Gastroesophageal sphincter (tissue), 4 donors: ENCODE measurements at regions not wholly inside any gene's neighbourhood (a gene's known extent, or its start where the extent isn't known, plus 50 kb on each side); places are given as distances from the start of the nearest gene placed in this dataset.
A peak's percentile ranks its signal among the peaks of the same experiment; 100 is the strongest.
"Not testable (repeated sequence)": the region's sequence is repeated elsewhere in the genome, so short reads cannot be mapped to it uniquely, and the experiment has no call there.

Experiments used
- ATAC-seq: fragments of 150-250 bp; one replicate; pipeline ENCODE4 v1.9.1; 2016; ENCODE audit warnings: mild to moderate bottlenecking, moderate library complexity
- H3K27ac ChIP-seq, 4 donors: fragments of 200-600 bp; sonication (generic) in 3 of 4; 1 replicate in 3 of 4; 2 replicates in 1 of 4; pipeline ENCODE4 v1.5.1; 2016 to 2019
- H3K27me3 ChIP-seq: fragments of 200-600 bp; sonication (generic); one replicate; pipeline ENCODE4 v1.5.1; 2019
- H3K36me3 ChIP-seq, 2 donors: fragments of 200-600 bp; sonication (generic); one replicate each; pipeline ENCODE4 v1.5.1; 2019; ENCODE audit warnings: control low read depth in 1 of 2
- H3K4me1 ChIP-seq, 3 donors: fragments of 200-600 bp; sonication (generic); 1 replicate in 2 of 3; 2 replicates in 1 of 3; pipeline ENCODE4 v1.5.1; 2016 to 2019; ENCODE audit warnings: control low read depth in 2 of 3
- H3K4me3 ChIP-seq, 2 donors: fragments of 200-600 bp; sonication (generic); one replicate each; pipeline ENCODE4 v1.5.1; 2019; ENCODE audit warnings: mild to moderate bottlenecking in 1 of 2, moderate library complexity in 1 of 2
- H3K9me3 ChIP-seq, 3 donors: fragments of 200-600 bp; sonication (generic); one replicate each; pipeline ENCODE4 v1.5.1; 2017 to 2019; ENCODE audit warnings: control low read depth in 2 of 3
- EP300 ChIP-seq: sonication (generic); formaldehyde crosslinking; IDR thresholded peaks from one replicate; pipeline ENCODE4 v1.6.1; 2017; ENCODE audit warnings: antibody characterized with exemption, mild to moderate bottlenecking
- POLR2A ChIP-seq, 2 donors: fragments of 450-650 bp; IDR thresholded peaks; one replicate each; pipeline ENCODE4 v1.6.1; 2017; ENCODE audit warnings: antibody characterized with exemption in 2 of 2, mild to moderate bottlenecking in 2 of 2, moderate library complexity in 1 of 2
- POLR2AphosphoS5 ChIP-seq: sonication (generic); formaldehyde crosslinking; IDR thresholded peaks from one replicate; pipeline ENCODE4 v1.6.1; 2017; ENCODE audit warnings: antibody characterized with exemption
- WGBS, 2 donors: methylation state at CpG; one replicate each; pipeline ENCODE4 v1.1.5; 2018; ENCODE audit warnings: low coverage in 1 of 2; 5-methylcytosine and 5-hydroxymethylcytosine counted together
- TF ChIP-seq, protein P1 (sequence below), 4 experiments: fragments of 200-600 bp in 2 of 4; fragments of 450-650 bp in 2 of 4; sonication (generic) in 1 of 4; IDR thresholded peaks; one replicate each; pipeline ENCODE4 v1.5.1; 2017 to 2019; ENCODE audit warnings: antibody characterized with exemption in 4 of 4, mild to moderate bottlenecking in 2 of 4, moderate library complexity in 2 of 4

DNA sequence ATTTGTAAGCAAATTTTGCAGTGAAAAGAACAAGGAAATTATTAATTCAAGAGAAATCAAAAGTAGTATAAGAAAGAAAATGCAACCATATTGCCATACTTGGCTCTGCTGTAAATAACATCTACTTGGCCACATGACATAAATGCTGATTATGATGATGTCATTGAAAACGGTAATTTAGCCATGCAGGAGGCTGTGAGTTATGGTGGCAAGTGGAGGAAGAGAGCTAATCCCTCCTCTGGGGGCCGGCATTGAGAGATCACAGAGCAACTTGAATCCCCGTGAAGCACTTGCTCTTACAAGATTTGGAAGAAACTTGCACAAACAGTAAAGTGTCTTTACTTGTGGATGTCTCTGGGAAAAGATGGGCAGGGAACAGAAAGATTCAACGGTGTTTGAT, 456.6 kb downstream of the PREX1 start:
- 90 to 97% methylated on average over 4 of the region's 4 CpGs for WGBS, 2 donors
- H3K9me3 ChIP-seq, result peaks cover 0 to 3% (median 0%) of the 10 kb centered on the region in 3 donors
- no peak overlapping the region for H3K27ac ChIP-seq
- peaks cover 0 to 43% (median 16%) of the 10 kb centered on the region in 3 donors for H3K4me1 ChIP-seq
- no peak for TF ChIP-seq POLR2A (IDR thresholded peaks at IDR 0.05)
- TF ChIP-seq POLR2AphosphoS5, result no peak
- TF ChIP-seq, protein P1, sequence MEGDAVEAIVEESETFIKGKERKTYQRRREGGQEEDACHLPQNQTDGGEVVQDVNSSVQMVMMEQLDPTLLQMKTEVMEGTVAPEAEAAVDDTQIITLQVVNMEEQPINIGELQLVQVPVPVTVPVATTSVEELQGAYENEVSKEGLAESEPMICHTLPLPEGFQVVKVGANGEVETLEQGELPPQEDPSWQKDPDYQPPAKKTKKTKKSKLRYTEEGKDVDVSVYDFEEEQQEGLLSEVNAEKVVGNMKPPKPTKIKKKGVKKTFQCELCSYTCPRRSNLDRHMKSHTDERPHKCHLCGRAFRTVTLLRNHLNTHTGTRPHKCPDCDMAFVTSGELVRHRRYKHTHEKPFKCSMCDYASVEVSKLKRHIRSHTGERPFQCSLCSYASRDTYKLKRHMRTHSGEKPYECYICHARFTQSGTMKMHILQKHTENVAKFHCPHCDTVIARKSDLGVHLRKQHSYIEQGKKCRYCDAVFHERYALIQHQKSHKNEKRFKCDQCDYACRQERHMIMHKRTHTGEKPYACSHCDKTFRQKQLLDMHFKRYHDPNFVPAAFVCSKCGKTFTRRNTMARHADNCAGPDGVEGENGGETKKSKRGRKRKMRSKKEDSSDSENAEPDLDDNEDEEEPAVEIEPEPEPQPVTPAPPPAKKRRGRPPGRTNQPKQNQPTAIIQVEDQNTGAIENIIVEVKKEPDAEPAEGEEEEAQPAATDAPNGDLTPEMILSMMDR (IDR thresholded peaks at IDR 0.05), result no peak
- no peak for TF ChIP-seq EP300
- ATAC-seq, result no peak
- H3K27me3 ChIP-seq, result no peaks in the 10 kb centered on the region
- H3K4me3 ChIP-seq, result no peak overlapping the region
- H3K36me3 ChIP-seq, result no peaks in the 10 kb centered on the region

DNA sequence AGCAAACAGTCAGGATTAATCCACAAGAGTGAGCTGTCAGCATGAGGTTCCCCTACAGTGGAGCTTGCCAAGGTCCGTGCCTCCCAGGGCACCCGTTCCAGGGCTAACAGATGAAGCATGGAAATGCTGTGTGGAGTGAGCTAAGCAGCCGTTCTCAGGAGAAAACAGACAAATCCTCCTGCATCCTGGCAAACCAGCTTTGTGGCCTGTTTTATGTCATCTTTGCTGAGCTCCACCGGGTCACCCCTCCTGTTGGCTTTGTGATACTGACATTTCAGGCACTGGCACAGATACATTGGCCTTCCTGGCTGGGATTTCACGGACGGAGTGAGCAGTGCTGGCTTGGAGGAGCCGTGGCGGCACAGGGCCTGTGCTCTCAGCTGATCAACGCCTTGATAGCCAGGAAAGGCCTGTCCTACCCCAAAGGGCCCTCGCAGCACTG, 459.2 kb downstream of the PREX1 start:
- H3K4me3 ChIP-seq, result peak overlapping the region in 1 of 2 donors; percentile 7
- H3K27ac ChIP-seq, result peak overlapping the region; percentile 55 to 83 (median 80)
- H3K36me3 ChIP-seq, H3K9me3 ChIP-seq, H3K27me3 ChIP-seq: not testable (repeated sequence)
- peak; percentile 69 for ATAC-seq
- WGBS, 2 donors, result 40% methylated on average over 1 of the region's 10 CpGs; no CpG with 5 or more reads in 1 of the 2 donors
- peaks cover 0 to 27% (median 13%) of the 10 kb centered on the region in 3 donors for H3K4me1 ChIP-seq
- TF ChIP-seq POLR2AphosphoS5, result peak; percentile 87

DNA sequence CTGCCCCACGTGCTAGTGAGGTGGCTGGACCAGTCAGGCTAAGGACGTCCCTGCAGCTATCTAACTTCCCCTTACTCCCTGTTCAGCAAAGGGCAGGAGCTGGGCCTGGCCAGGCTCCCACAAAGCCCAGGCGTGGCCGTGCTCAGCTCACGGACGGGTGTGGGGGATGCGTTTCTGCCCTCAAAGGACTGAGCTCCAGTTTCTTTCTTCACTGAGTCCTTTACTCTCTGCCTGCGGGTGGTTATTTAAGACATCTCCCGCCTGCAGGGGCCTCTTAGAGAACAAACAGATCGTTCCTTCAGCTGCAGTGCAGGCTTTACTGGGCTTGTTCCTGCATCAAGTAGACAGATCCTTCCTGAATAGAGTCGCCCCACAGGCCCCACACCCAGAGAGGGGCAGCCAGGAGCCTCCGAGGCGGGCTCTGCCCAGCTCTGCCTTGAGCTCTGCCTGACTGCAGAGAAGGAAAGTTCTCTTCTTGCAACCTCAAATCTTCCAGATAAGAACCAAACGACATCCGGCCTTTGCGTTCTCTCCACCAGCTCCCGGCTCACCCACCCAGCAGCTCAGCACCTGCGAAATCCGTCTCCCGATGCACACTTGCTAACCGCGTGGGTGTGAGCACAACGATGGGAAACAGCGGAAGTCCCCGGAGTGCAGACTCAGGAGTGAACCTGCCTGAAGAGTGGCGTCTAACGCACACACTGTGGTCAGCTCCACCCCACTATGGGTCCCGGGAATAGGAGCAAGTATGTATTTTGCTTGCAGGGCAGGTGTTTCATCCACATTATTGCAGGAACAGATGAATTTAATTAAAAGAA, 460.0 kb downstream of the PREX1 start:
- WGBS, 2 donors, result 29 to 50% methylated on average over 2 to 5 of the region's 28 CpGs
- not testable (repeated sequence) for ATAC-seq

DNA sequence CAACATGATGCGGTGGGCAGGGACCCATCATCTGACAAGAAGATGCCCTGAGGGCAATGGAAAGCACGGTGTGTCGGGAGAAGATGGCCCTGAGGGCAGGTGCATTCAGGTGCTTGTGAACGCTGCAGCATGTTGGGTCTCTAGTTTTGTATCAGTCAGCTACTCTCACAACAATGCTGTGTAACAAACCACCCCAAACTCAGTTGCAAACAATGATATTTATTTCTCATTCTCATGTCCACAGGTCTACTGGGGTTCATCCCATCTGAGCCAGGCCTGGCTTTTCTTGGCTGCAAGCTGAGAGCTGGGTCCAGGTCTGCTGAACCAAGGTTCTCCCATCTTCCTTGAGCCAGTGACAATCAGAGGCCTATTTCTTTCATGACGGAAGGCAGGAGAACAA, 461.6 kb downstream of the PREX1 start:
- Histone ChIP-seq H3K27me3 (no peaks in the 10 kb centered on the region), H3K4me1 (peaks cover 0 to 26% (median 13%) of the 10 kb centered on the region in 3 donors), H3K4me3 (no peak overlapping the region), H3K9me3 (peaks cover 0 to 5% (median 0%) of the 10 kb centered on the region in 3 donors), H3K36me3 (no peaks in the 10 kb centered on the region), H3K27ac (no peak overlapping the region)
- WGBS, 2 donors, result 88 to 92% methylated on average over 2 to 5 of the region's 5 CpGs
- ATAC-seq, result no peak
- no peak for TF ChIP-seq POLR2AphosphoS5
- TF ChIP-seq EP300, result no peak
- no peak for TF ChIP-seq POLR2A (IDR thresholded peaks at IDR 0.05)
- TF ChIP-seq, protein P1 (IDR thresholded peaks at IDR 0.05), result no peak

More for the DNA sequence above, 460.0 kb downstream of the PREX1 start:
- H3K4me3 ChIP-seq, result peak overlapping the region in 1 of 2 donors; percentile 7
- peak overlapping the region in 3 of 4 donors; percentile 78 to 83 (median 82) for H3K27ac ChIP-seq
- not testable (repeated sequence) for H3K27me3 ChIP-seq, H3K9me3 ChIP-seq, H3K36me3 ChIP-seq
- H3K4me1 ChIP-seq, result peaks cover 0 to 26% (median 13%) of the 10 kb centered on the region in 3 donors

DNA sequence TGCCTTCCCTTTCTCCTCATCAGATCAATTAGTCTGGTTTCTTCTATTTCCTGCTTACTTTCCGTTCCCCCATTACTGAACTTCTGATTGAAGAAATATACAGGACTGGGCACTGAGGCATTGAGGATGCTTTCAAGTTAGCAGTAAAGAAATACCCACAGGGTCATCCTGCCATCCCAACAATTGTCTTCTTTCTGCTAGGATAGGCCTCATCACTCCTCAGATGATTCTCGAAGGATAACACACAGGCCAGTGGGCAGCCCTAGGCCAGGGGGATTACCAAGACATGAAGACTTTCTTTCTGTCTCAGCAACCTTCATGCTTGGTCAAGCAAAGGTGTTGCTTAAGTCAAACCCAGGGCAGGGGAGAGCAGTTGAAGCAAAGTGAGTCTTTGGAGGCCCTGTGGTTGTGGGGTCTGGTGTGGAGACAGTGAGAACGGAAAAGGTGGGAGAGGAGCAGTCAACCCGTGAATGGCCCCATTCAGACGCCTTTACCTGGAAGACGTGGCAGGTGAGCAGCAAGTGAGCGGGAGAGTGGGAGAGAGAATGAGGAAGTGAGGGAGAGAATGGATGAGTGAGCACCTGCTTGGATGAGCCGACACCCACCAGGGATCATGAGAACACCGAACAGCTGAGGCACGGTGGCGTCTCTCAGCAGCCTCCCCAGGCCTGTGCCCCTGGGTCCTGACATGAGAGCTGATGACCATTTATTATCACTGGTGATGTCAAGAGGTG, 462.9 kb downstream of the PREX1 start:
- no peak for ATAC-seq
- Histone ChIP-seq H3K9me3 (peaks cover 0 to 5% (median 0%) of the 10 kb centered on the region in 3 donors), H3K27ac (no peak overlapping the region), H3K36me3 (no peaks in the 10 kb centered on the region), H3K27me3 (no peaks in the 10 kb centered on the region), H3K4me1 (peaks cover 0 to 22% (median 13%) of the 10 kb centered on the region in 3 donors), H3K4me3 (no peak overlapping the region)
- WGBS, 2 donors, result 86 to 96% methylated on average over 1 to 10 of the region's 11 CpGs
- TF ChIP-seq, protein P1 (IDR thresholded peaks at IDR 0.05), result no peak
- TF ChIP-seq POLR2AphosphoS5 (no peak), POLR2A (IDR thresholded peaks at IDR 0.05) (no peak), EP300 (no peak)
